ENCODE measurements at regions not wholly inside any gene's neighbourhood (a gene's known extent, or its start where the extent isn't known, plus 50 kb on each side); places are given as distances from the start of the nearest gene placed in this dataset.
A peak's percentile ranks its signal among the peaks of the same experiment; 100 is the strongest.

- TF ChIP-seq HMGA2 (CRISPR knock-in tag; IDR thresholded peaks at IDR 0.05) (peak; percentile 27), GABPB1 (CRISPR knock-in tag; IDR thresholded peaks at IDR 0.05) (no peak), CREM (CRISPR knock-in tag; IDR thresholded peaks at IDR 0.05) (no peak), MYBL2 (CRISPR knock-in tag; IDR thresholded peaks at IDR 0.05) (no peak)
- CTCF ChIA-PET, result no interaction called here
- no peak for ATAC-seq
These were observed 183.8 kb upstream of the TBL1XR1 start for GRCh38 chr3:177381070-177381469.

GRCh38 chr3:177382944-177383343 lies 185.7 kb upstream of the TBL1XR1 start:
- no peak overlapping the region for H3K27ac Mint-ChIP-seq
- DNase-seq (ENCODE audit: low spot score) (no peak), ATAC-seq (no peak)
- H3K9me3 Mint-ChIP-seq, result peaks cover 8% of the 10 kb centered on the region; the same call in 1 of the 2 replicates
- ChIA-PET POLR2A (interaction anchor here (0.6 kb wide), 1 partner anchor 195 kb away, joined by 3 read pairs; no protein-coding TSS in a partner anchor), CTCF (interaction anchor here (0.7 kb wide), 1 partner anchor 88 kb away, joined by 3 read pairs; no protein-coding TSS in a partner anchor)
- H3K27me3 Mint-ChIP-seq (ENCODE audit: low read depth), result no peaks in the 10 kb centered on the region
- TF ChIP-seq ZNF219 (CRISPR knock-in tag; IDR thresholded peaks at IDR 0.05; ENCODE audit: borderline replicate concordance) (no peak), CTCF (IDR thresholded peaks at IDR 0.05) (no peak), FOXJ3 (CRISPR knock-in tag; IDR thresholded peaks at IDR 0.05; ENCODE audit: borderline replicate concordance) (no peak), ZNF671 (CRISPR knock-in tag; IDR thresholded peaks at IDR 0.05) (no peak), MLX (CRISPR knock-in tag; IDR thresholded peaks at IDR 0.05) (no peak), JUN (CRISPR knock-in tag; IDR thresholded peaks at IDR 0.05) (no peak), CBFB (CRISPR knock-in tag; IDR thresholded peaks at IDR 0.05; ENCODE audit: low read depth) (no peak), E2F1 (CRISPR knock-in tag; IDR thresholded peaks at IDR 0.05) (no peak), NFYB (CRISPR knock-in tag; conservative IDR thresholded peaks at IDR 0.05; ENCODE audit: low read depth) (no peak), ZNF512 (CRISPR knock-in tag; IDR thresholded peaks at IDR 0.05; ENCODE audit: borderline replicate concordance) (no peak), ATF3 (CRISPR knock-in tag; conservative IDR thresholded peaks at IDR 0.05) (no peak), E2F5 (CRISPR knock-in tag; IDR thresholded peaks at IDR 0.05) (no peak), ZNF423 (CRISPR knock-in tag; IDR thresholded peaks at IDR 0.05) (no peak)
- H3K36me3 Mint-ChIP-seq, result no peaks in the 10 kb centered on the region; the same call in 1 of the 2 replicates
- no peak overlapping the region for H3K4me3 Mint-ChIP-seq
- peaks cover 12% of the 10 kb centered on the region for H3K4me1 Mint-ChIP-seq

More at GRCh38 chr3:177381070-177381469, 183.8 kb upstream of the TBL1XR1 start:
- Mint-ChIP-seq H3K9me3 (peaks cover 5% of the 10 kb centered on the region; the same call in 1 of the 2 replicates), H3K4me1 (peaks cover 10% of the 10 kb centered on the region), H3K27me3 (ENCODE audit: low read depth) (no peaks in the 10 kb centered on the region), H3K4me3 (no peak overlapping the region), H3K36me3 (no peaks in the 10 kb centered on the region; the same call in 1 of the 2 replicates), H3K27ac (no peak overlapping the region)
- POLR2A ChIA-PET, result no interaction called here
- no peak for DNase-seq (ENCODE audit: low spot score)
